ENCODE measurements at regions not wholly inside any gene's neighbourhood (a gene's known extent, or its start where the extent isn't known, plus 50 kb on each side); places are given as distances from the start of the nearest gene placed in this dataset.

DNA sequence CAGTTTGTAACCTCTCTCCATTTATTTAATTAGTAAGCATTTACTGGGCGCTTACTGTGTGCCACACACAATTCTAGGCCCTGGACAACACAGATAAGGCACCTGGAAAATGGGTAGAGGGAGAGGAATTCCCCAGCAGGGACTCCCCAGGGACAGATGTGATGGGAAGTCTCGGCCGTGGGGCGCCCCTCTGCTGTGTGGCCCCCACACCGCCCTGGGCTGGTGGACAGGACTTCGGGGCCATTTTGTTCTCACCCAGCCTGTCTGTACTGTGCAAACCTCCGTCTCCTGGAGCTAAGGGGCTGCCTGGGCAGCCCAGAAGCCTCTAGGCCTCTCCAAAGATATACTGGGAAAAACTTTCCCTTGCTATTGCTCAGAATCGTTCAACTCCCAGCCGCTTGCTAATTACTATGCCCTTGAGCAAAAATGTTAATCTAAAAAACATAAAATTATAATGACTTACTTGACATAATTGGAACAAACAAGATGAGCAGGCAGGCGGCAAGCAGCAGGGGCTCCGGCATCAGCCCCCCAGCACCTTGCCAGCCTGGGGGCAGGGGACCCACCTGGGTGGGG, 64.4 kb upstream of the NCOR2 start:
- Mint-ChIP-seq H3K9me3 (peaks cover 2% of the 10 kb centered on the region), H3K27ac (no peak overlapping the region), H3K4me1 (peaks cover 9% of the 10 kb centered on the region), H3K27me3 (no peaks in the 10 kb centered on the region), H3K4me3 (no peak overlapping the region), H3K36me3 (ENCODE audit: low read depth) (peaks cover 2% of the 10 kb centered on the region)
- ChIA-PET CTCF (no interaction called here), POLR2A (no interaction called here)
- DNase-seq: no peak

DNA sequence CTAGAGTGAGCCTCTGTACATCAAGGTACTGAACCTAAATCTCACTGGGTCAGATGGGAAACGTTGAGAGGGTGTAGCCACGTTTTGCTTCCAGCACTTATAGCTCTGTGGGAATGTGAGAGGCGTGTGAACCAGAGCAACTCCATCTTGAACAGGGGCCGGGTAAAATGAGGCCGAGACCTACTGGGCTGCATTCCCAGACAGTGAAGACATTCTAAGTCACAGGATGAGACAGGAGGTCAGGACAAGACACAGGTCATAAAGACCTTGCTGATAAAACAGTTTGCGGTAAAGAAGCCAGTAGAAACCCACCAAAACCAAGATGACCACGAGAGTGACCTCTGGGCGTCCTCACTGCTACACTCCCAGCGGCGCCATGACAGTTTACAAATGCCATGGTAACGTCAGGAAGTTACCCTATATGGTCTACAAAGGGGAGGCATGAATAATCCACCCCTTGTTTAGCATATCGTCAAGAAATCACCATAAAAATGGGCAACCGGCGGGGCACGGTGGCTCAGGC, 63.4 kb upstream of the NCOR2 start:
- no peak overlapping the region for H3K4me3 Mint-ChIP-seq
- DNase-seq: no peak
- H3K27ac Mint-ChIP-seq: no peak overlapping the region
- no peaks in the 10 kb centered on the region for H3K36me3 Mint-ChIP-seq (ENCODE audit: low read depth)
- H3K27me3 Mint-ChIP-seq: no peaks in the 10 kb centered on the region
- ChIA-PET POLR2A (no interaction called here), CTCF (interaction anchor here (0.6 kb wide), 1 partner anchor 162 kb away, joined by 3 read pairs; no protein-coding TSS in a partner anchor)
- H3K4me1 Mint-ChIP-seq: no peaks in the 10 kb centered on the region
- H3K9me3 Mint-ChIP-seq: no peaks in the 10 kb centered on the region

DNA sequence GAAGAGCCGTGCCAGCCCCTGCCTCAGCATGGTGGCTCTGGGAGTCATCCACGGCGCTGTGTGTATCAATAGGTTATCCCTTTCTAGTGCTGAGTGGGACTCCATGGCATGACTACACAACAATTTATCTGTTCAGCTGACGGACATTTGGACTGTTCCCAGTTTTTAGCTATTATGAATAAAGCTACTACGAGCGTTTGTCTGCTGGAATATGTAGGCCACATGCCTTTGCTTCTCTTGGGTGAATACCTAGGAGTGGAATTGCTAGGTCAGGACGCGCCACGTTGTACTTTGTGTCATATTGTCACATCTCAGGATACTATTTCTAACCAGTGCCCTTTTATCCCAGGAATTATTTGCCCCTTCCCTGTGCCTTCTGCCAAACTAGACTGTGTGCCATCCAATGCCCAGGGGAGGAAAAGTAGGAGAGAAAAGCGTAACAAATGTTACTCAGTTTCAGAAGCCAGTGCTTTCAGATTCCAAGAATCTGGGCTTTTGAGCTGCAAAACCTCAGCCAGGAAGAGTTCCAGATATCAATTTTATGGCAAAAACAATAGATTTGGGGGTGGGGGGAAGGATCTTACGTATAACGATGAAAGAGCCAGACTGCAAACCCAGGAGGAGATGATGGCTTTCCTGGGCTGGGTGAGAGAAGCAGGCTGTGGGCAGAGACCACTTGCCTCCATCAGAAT, 62.5 kb upstream of the NCOR2 start:
- Mint-ChIP-seq H3K27ac (no peak overlapping the region), H3K27me3 (no peaks in the 10 kb centered on the region), H3K4me3 (no peak overlapping the region), H3K9me3 (no peaks in the 10 kb centered on the region), H3K4me1 (no peaks in the 10 kb centered on the region), H3K36me3 (ENCODE audit: low read depth) (no peaks in the 10 kb centered on the region)
- ChIA-PET CTCF (interaction anchor here (0.6 kb wide), 1 partner anchor 163 kb away, joined by 3 read pairs; no protein-coding TSS in a partner anchor), POLR2A (no interaction called here)
- no peak for DNase-seq

DNA sequence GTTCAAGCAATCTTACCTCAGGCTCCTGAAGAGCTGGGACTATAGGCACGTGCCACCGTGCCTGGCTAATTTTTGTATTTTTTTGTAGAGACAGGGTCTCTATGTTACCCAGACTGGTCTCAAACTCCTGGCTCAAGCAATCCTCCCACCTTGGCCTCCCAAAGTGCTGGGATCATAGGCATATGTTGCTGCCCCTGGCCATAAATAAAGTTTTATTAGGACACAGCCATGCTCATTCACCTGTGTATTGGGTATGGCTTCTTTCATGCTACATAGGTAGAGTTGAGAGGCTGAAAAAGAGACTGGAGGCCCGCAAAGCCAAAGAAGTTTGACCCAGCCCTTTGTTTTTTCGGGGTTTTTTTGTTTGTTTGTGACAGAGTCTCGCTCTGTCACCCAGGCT, 61.7 kb upstream of the NCOR2 start:
- DNase-seq: no peak
- no peaks in the 10 kb centered on the region for H3K9me3 Mint-ChIP-seq
- ChIA-PET POLR2A (no interaction called here), CTCF (no interaction called here)
- no peak overlapping the region for H3K4me3 Mint-ChIP-seq
- no peaks in the 10 kb centered on the region for H3K36me3 Mint-ChIP-seq (ENCODE audit: low read depth)
- no peaks in the 10 kb centered on the region for H3K27me3 Mint-ChIP-seq
- H3K4me1 Mint-ChIP-seq: no peaks in the 10 kb centered on the region
- H3K27ac Mint-ChIP-seq: no peak overlapping the region

DNA sequence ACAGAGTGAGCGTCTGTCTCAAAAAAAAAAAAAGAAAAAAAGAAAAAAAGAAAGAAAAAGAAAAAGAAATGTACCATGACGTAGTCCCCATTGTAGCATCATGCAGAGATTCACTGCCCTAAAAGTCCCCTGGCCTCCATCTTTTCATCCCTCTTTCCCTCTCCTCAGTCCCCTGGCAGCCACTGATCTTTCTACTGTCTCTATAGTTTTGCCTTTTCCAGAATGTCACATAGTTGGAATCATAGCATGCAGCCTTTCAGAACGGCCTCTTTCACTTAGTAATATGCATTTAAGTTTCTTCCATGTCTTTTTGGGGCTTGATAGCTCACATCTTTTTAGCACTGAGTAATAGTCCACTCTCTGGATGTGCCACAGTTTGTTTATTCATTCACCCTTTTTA, 60.5 kb upstream of the NCOR2 start:
- POLR2A ChIA-PET: no interaction called here
- no peak for DNase-seq
- no peaks in the 10 kb centered on the region for H3K9me3 Mint-ChIP-seq
- H3K4me3 Mint-ChIP-seq: no peak overlapping the region
- H3K4me1 Mint-ChIP-seq: no peaks in the 10 kb centered on the region
- H3K36me3 Mint-ChIP-seq (ENCODE audit: low read depth): no peaks in the 10 kb centered on the region
- CTCF ChIA-PET: no interaction called here
- no peak overlapping the region for H3K27ac Mint-ChIP-seq
- H3K27me3 Mint-ChIP-seq: no peaks in the 10 kb centered on the region

DNA sequence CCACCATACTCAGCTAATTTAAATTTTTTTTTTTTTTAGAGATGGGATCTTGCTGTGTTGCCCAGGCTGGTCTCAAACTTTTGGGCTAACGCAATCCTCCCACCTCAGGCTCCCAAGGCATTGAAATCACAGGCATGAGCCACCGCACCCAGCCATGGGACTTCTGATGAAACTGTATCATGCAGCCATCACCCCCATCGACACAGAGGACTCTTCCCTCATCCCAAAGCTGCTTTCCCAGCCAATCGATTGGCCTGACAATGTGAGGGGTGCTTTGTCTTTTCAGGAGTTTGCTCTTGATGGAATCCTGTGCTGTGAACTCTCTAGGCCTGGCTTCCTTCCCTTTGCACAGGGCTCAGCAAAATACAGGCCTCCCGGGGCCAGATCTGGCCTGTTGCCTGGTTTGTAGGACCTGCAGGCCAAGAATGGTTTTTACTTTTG, 59.6 kb upstream of the NCOR2 start:
- Mint-ChIP-seq H3K27ac (no peak overlapping the region), H3K4me1 (no peaks in the 10 kb centered on the region), H3K27me3 (no peaks in the 10 kb centered on the region), H3K9me3 (no peaks in the 10 kb centered on the region), H3K4me3 (no peak overlapping the region), H3K36me3 (ENCODE audit: low read depth) (no peaks in the 10 kb centered on the region)
- POLR2A ChIA-PET: no interaction called here
- CTCF ChIA-PET: interaction anchor here (0.6 to 1.3 kb wide), 2 partner anchors 10 to 86 kb away, joined by 3 to 5 read pairs; no protein-coding TSS in a partner anchor
- DNase-seq: no peak

DNA sequence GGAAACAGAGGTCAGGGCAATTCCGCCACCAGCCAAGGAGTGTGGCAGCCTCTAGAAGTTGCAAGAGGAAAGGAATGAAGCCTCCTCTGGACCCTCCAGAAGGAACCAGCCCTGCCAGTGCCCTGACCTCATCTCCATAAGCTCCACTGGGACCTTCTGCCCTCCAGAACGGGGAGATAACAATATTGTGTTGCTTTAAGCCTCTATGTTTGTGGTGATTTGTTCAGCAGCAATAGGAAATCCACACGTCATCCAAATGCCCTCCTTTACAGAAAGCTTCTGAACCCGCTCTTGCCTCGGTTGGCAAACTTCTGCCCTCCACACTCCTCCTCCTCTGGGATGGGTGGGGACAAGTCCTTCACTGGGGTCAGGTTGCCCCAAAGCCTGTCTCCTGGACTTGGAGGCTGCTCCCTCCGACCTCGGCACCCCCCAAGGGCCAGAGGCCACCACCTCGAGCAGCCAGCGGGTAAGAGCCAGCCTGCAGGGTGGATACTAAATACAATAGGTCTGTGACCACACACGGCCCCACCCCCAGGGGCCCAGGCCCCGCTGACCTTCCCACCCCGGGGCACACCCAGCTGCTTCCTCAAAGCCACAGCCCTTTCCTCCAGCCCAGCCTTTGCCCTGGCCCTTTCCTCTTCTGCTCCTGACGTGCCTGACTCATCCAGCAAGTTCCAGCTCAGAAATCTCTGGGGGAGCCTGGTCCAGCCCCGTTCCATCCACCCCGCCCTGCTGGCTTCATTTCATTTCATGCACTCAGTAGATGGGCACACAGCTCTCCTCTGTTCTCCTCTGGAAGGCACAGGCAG, 58.7 kb upstream of the NCOR2 start:
- Mint-ChIP-seq H3K4me1 (no peaks in the 10 kb centered on the region), H3K36me3 (ENCODE audit: low read depth) (no peaks in the 10 kb centered on the region), H3K27ac (no peak overlapping the region), H3K27me3 (no peaks in the 10 kb centered on the region), H3K4me3 (no peak overlapping the region), H3K9me3 (no peaks in the 10 kb centered on the region)
- ChIA-PET POLR2A (no interaction called here), CTCF (interaction anchor here (1.0 to 1.3 kb wide), 2 partner anchors 9 to 10 kb away, joined by 5 read pairs; no protein-coding TSS in a partner anchor)
- DNase-seq: no peak

DNA sequence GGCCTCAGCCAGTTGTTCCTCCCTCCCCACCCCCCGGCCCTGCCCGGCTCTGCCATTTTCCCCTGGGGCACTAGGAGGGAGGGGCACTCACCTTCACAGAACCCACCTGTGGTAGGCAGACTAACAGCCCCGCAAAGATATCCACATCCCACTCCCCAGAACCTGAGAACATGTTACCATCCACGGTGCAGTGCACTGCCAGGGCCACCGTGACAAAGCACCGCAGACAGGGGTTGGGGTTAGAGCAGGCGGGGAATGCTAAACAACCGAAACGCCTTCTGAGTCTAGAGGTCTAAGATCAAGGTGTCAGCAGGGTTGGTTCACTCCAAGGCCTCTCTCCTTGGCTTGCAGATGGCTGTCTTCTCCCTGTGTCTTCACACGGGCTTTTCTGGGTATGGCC, 57.4 kb upstream of the NCOR2 start:
- H3K27ac Mint-ChIP-seq: no peak overlapping the region
- no peaks in the 10 kb centered on the region for H3K4me1 Mint-ChIP-seq
- ChIA-PET POLR2A (no interaction called here), CTCF (no interaction called here)
- H3K4me3 Mint-ChIP-seq: no peak overlapping the region
- no peak for DNase-seq
- no peaks in the 10 kb centered on the region for H3K27me3 Mint-ChIP-seq
- no peaks in the 10 kb centered on the region for H3K9me3 Mint-ChIP-seq
- H3K36me3 Mint-ChIP-seq (ENCODE audit: low read depth): no peaks in the 10 kb centered on the region

DNA sequence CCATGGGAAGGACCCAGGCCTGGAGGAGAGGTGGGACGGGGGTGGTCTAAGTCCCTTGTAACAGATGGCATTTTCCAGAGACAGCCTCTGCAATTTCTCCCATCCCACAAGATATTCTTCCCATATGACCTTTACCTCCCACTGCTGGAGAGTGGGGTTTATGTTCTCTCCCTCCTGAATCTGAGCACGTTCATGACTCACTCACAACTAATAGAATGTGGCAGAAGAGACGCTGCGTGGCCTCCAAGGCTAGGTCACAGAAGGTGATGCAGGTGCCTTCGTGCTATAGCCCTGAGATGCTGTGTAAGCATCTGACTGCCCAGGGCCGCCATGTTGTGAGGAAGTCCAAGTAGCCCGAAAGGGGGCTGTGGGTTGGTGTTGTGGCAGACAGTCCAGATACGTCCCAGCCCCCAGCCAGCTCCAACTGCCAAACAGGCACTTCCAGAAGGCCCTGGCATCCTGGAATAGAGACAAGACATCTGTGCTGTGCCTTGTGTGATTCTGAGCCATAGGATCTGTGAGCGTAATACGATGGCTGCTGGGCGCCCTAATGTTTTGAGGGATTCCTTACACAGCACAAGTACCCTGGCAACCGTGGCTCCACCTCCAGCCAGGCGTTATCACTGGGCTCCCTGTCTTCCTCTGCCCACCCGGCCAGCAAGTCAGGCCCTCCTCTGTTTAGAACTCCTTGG, 56.1 kb upstream of the NCOR2 start:
- Mint-ChIP-seq H3K27me3 (no peaks in the 10 kb centered on the region), H3K4me1 (no peaks in the 10 kb centered on the region), H3K36me3 (ENCODE audit: low read depth) (no peaks in the 10 kb centered on the region), H3K9me3 (no peaks in the 10 kb centered on the region), H3K27ac (no peak overlapping the region), H3K4me3 (no peak overlapping the region)
- ChIA-PET POLR2A (no interaction called here), CTCF (no interaction called here)
- DNase-seq: no peak

DNA sequence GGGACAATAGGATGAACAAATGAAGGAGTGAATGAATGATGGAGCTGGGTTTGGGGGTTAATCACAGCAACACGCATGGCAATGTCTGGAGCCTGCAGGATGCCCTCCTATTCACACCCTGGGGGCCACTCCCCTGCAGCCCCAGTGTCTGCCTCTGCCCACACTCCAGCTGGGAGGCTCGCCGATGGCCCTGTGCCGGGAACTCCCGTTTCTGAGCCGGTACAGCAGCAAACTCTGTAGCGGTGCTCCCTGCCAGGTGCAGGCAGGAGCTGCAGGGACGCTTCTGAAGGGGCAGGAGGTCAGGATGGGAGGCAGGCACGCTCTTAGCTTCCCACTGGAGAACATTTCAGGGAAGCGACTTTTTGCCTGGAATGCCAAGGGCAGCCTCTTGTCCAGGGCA, 55.4 kb upstream of the NCOR2 start:
- Mint-ChIP-seq H3K27me3 (no peaks in the 10 kb centered on the region), H3K36me3 (ENCODE audit: low read depth) (no peaks in the 10 kb centered on the region), H3K27ac (no peak overlapping the region), H3K4me1 (no peaks in the 10 kb centered on the region), H3K4me3 (no peak overlapping the region), H3K9me3 (no peaks in the 10 kb centered on the region)
- ChIA-PET POLR2A (no interaction called here), CTCF (no interaction called here)
- DNase-seq: no peak

DNA sequence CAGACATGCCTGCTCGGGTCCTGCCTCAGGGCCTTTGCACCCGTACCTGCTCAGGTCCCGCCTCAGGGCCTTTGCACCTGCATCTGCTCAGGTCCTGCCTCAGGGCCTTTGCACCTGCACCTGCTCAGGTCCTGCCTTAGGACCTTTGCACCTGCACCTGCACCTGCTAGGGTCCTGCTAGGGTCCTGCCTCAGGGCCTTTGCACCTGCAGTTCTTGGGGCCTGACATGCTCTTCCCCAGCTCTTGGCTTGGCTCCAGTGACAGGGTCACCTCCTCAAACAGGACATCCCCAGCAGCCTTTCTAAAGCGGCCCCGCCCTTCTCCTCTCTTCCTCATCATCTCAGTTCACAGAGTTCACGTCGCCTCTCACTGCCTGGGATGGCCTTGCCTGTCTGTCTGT, 54.9 kb upstream of the NCOR2 start:
- no peak overlapping the region for H3K27ac Mint-ChIP-seq
- DNase-seq: no peak

DNA sequence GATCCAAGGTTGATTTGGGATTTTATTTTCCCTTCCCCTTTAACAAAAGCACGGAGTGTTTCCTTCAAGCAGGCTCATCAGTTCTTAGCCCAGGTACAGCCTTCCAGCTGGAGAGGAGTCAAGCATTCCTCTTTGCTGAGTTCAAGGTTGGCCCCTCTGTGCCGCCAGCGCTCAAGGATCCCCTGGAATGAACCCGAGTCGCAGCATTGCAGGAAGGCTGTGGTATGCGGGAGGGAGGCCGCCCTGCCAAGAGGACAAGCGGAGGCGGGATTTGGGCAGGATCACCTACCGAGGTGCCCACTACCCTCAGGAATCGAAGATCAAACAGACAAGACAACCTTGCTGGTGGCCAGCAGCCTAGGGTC, 53.9 kb upstream of the NCOR2 start:
- no peak for DNase-seq
- Mint-ChIP-seq H3K9me3 (no peaks in the 10 kb centered on the region), H3K27me3 (no peaks in the 10 kb centered on the region), H3K4me3 (no peak overlapping the region), H3K27ac (no peak overlapping the region), H3K4me1 (no peaks in the 10 kb centered on the region), H3K36me3 (ENCODE audit: low read depth) (no peaks in the 10 kb centered on the region)
- POLR2A ChIA-PET: no interaction called here
- CTCF ChIA-PET: no interaction called here

More for the DNA sequence above, 54.9 kb upstream of the NCOR2 start:
- no peaks in the 10 kb centered on the region for H3K27me3 Mint-ChIP-seq
- ChIA-PET CTCF (no interaction called here), POLR2A (no interaction called here)
- H3K9me3 Mint-ChIP-seq: no peaks in the 10 kb centered on the region
- H3K4me3 Mint-ChIP-seq: no peak overlapping the region
- H3K36me3 Mint-ChIP-seq (ENCODE audit: low read depth): no peaks in the 10 kb centered on the region
- H3K4me1 Mint-ChIP-seq: no peaks in the 10 kb centered on the region

Measured in activated CD4-positive, alpha-beta T cell treated with anti-CD3 and anti-CD28 coated beads, Interleukin-2, amount 10 ng/mL, durations not matched to agents 7 days and 5 days (primary cell).